ENCODE measurements at regions not wholly inside any gene's neighbourhood (a gene's known extent, or its start where the extent isn't known, plus 50 kb on each side); places are given as distances from the start of the nearest gene placed in this dataset.

- TF ChIP-seq, protein P1, sequence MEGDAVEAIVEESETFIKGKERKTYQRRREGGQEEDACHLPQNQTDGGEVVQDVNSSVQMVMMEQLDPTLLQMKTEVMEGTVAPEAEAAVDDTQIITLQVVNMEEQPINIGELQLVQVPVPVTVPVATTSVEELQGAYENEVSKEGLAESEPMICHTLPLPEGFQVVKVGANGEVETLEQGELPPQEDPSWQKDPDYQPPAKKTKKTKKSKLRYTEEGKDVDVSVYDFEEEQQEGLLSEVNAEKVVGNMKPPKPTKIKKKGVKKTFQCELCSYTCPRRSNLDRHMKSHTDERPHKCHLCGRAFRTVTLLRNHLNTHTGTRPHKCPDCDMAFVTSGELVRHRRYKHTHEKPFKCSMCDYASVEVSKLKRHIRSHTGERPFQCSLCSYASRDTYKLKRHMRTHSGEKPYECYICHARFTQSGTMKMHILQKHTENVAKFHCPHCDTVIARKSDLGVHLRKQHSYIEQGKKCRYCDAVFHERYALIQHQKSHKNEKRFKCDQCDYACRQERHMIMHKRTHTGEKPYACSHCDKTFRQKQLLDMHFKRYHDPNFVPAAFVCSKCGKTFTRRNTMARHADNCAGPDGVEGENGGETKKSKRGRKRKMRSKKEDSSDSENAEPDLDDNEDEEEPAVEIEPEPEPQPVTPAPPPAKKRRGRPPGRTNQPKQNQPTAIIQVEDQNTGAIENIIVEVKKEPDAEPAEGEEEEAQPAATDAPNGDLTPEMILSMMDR (conservative IDR thresholded peaks at IDR 0.05), result no peak
- no peak for TF ChIP-seq EZH2 (IDR thresholded peaks at IDR 0.05; ENCODE audit: low read depth)
Measured at GRCh38 chr2:120836281-120836680, 100.6 kb downstream of the GLI2 start.
